Uterus (tissue), 2 donors: ENCODE measurements at regions not wholly inside any gene's neighbourhood (a gene's known extent, or its start where the extent isn't known, plus 50 kb on each side); places are given as distances from the start of the nearest gene placed in this dataset.

Experiments
- POLR2A ChIP-seq, 2 donors: fragments of 450-650 bp; IDR thresholded peaks; one replicate each; pipeline ENCODE4 v1.6.1; 2016; ENCODE audit warnings: antibody characterized with exemption in 2 of 2, mild to moderate bottlenecking in 1 of 2, moderate library complexity in 1 of 2
- TF ChIP-seq, protein P1 (sequence below), 4 experiments: fragments of 200-600 bp in 2 of 4; fragments of 450-650 bp in 2 of 4; sonication (generic) in 2 of 4; IDR thresholded peaks; one replicate each; pipeline ENCODE4 v1.5.1; 2016 to 2019; ENCODE audit warnings: antibody characterized with exemption in 4 of 4, mild to moderate bottlenecking in 2 of 4, moderate library complexity in 1 of 4

DNA sequence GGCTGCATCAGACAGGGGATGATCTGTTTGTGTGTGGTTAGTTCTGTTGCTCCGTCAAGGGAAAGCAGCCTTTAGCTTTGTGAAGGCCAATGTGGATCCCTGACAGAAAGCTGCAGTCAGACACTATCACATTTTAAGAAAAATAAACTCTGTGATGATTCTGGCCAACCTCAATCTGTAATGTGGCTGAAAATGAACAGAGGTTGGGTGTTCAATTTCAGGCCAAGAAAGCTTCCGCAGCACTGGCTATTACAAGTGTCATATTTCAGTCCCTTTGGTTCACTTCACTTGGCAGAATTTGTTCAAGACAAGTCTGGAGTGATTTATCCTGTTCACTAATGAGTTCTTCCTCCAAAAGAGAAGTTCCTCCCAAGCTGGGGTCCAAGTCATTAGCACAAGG is 571.8 kb upstream of the IL12A start:
- TF ChIP-seq, protein P1, sequence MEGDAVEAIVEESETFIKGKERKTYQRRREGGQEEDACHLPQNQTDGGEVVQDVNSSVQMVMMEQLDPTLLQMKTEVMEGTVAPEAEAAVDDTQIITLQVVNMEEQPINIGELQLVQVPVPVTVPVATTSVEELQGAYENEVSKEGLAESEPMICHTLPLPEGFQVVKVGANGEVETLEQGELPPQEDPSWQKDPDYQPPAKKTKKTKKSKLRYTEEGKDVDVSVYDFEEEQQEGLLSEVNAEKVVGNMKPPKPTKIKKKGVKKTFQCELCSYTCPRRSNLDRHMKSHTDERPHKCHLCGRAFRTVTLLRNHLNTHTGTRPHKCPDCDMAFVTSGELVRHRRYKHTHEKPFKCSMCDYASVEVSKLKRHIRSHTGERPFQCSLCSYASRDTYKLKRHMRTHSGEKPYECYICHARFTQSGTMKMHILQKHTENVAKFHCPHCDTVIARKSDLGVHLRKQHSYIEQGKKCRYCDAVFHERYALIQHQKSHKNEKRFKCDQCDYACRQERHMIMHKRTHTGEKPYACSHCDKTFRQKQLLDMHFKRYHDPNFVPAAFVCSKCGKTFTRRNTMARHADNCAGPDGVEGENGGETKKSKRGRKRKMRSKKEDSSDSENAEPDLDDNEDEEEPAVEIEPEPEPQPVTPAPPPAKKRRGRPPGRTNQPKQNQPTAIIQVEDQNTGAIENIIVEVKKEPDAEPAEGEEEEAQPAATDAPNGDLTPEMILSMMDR (IDR thresholded peaks at IDR 0.05), result no peak
- no peak for TF ChIP-seq POLR2A (IDR thresholded peaks at IDR 0.05)
